HG02840 (cell line): ENCODE measurements at regions not wholly inside any gene's neighbourhood (a gene's known extent, or its start where the extent isn't known, plus 50 kb on each side); places are given as distances from the start of the nearest gene placed in this dataset.

Experiments used
- ATAC-seq: cut with Tn5 transposase; IDR thresholded peaks from one replicate; pipeline ENCODE4 v1.9.1; 2021; ENCODE audit warnings: mild to moderate bottlenecking, moderate library complexity, moderate number of reproducible peaks; ENCODE audit not compliant: unreplicated experiment, low FRiP score

GRCh38 chr13:107301724-107302374, 733.9 kb upstream of the ARGLU1 start:
- no peak for ATAC-seq

- no peak for ATAC-seq
Measured at GRCh38 chr13:107299717-107300116, 731.8 kb upstream of the ARGLU1 start.

GRCh38 chr13:107296804-107297203, 728.9 kb upstream of the ARGLU1 start:
- ATAC-seq = no peak

GRCh38 chr13:107295416-107296140, 727.6 kb upstream of the ARGLU1 start:
- ATAC-seq = no peak

GRCh38 chr13:107293924-107294323, 726.0 kb upstream of the ARGLU1 start:
- no peak for ATAC-seq

GRCh38 chr13:107291875-107292274, 723.9 kb upstream of the ARGLU1 start:
- no peak for ATAC-seq

GRCh38 chr13:107289540-107289939, 721.6 kb upstream of the ARGLU1 start:
- no peak for ATAC-seq

GRCh38 chr13:107284173-107284572, 716.2 kb upstream of the ARGLU1 start:
- no peak for ATAC-seq

GRCh38 chr13:107277911-107278310, 710.0 kb upstream of the ARGLU1 start:
- no peak for ATAC-seq

- no peak for ATAC-seq
Measured at GRCh38 chr13:107276936-107277335, 709.0 kb upstream of the ARGLU1 start.

GRCh38 chr13:107275945-107276614, 708.1 kb upstream of the ARGLU1 start:
- no peak for ATAC-seq

- ATAC-seq = no peak
Measured at GRCh38 chr13:107275312-107275711, 707.4 kb upstream of the ARGLU1 start.

GRCh38 chr13:107271227-107271626, 703.3 kb upstream of the ARGLU1 start:
- no peak for ATAC-seq

- no peak for ATAC-seq
Measured at GRCh38 chr13:107266657-107267056, 698.7 kb upstream of the ARGLU1 start.

GRCh38 chr13:107258599-107259187, 690.8 kb upstream of the ARGLU1 start:
- ATAC-seq = no peak

- ATAC-seq = no peak
Measured at GRCh38 chr13:107254392-107254791, 686.5 kb upstream of the ARGLU1 start.

- ATAC-seq = no peak
Measured at GRCh38 chr13:107252428-107252827, 684.5 kb upstream of the ARGLU1 start.

- ATAC-seq = no peak
Measured at GRCh38 chr13:107252021-107252420, 684.1 kb upstream of the ARGLU1 start.

- ATAC-seq = no peak
Measured at GRCh38 chr13:107251341-107251740, 683.4 kb upstream of the ARGLU1 start.

GRCh38 chr13:107250628-107251027, 682.7 kb upstream of the ARGLU1 start:
- no peak for ATAC-seq

- no peak for ATAC-seq
Measured at GRCh38 chr13:107244241-107244640, 676.3 kb upstream of the ARGLU1 start.
